ENCODE measurements at regions not wholly inside any gene's neighbourhood (a gene's known extent, or its start where the extent isn't known, plus 50 kb on each side); places are given as distances from the start of the nearest gene placed in this dataset.

DNA sequence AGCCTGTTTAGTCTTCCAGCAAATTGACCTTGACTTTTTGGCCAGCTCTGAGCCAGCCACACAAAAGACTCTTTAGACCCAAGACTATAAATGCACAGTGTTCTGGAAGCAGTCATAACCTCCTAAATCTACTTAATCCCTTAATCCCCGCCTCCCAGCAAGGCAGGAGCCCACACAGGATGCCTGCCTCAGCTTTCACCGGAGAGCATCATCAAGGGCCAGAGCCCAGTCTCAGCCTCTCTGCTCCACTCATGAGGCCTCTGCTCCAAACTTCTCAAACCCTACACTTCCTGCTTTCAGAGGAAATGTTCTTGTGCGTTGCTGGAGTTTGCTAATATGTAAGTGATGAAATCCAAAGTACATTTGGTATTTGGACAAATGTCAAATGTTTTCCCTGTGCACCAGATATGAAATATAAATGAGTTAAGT is 57.9 kb upstream of the FSHB start:
- TF ChIP-seq, protein P1, sequence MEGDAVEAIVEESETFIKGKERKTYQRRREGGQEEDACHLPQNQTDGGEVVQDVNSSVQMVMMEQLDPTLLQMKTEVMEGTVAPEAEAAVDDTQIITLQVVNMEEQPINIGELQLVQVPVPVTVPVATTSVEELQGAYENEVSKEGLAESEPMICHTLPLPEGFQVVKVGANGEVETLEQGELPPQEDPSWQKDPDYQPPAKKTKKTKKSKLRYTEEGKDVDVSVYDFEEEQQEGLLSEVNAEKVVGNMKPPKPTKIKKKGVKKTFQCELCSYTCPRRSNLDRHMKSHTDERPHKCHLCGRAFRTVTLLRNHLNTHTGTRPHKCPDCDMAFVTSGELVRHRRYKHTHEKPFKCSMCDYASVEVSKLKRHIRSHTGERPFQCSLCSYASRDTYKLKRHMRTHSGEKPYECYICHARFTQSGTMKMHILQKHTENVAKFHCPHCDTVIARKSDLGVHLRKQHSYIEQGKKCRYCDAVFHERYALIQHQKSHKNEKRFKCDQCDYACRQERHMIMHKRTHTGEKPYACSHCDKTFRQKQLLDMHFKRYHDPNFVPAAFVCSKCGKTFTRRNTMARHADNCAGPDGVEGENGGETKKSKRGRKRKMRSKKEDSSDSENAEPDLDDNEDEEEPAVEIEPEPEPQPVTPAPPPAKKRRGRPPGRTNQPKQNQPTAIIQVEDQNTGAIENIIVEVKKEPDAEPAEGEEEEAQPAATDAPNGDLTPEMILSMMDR (IDR thresholded peaks at IDR 0.05; ENCODE audit: insufficient read depth, low read depth, low read length, missing control alignments) = no peak
- no peak overlapping the region for H3K4me3 ChIP-seq (ENCODE audit: low read depth, low read length)
- DNase-seq (ENCODE audit: low read depth) = no peak

DNA sequence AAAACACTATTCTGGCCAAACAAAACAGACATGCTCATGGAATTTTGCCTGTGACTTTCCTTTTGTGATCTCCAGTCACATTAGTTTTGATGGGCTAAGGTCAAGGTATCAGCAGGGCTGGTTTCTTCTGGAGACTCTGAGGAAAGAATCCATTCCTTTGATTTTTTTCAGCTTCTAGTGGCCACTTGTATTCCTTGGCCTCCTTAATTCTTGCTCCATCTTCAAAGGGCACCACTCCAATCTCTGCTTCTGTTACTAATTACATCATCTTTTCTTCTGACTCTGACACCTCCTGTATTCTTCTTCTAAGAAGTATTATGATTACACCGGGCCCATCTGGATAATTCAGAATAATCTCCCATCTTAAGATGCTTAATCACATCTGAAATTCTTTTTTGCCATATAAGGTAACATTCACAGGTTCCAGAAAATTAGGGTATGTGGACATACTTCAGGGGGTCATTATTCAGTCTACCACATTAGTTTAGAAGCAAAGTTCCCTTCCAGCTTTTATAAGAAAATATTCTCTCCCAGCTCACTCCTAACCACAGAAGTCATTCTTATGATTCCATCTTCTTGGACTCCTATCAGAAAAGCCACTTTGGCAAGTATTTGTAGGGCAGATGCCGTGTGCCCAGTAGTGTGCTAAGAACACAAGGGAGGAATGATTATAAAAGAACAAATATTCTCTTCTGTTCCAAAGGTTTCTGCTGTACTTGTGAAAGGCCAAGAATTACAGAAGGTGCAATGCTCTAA is 56.4 kb upstream of the FSHB start:
- TF ChIP-seq, protein P1 (IDR thresholded peaks at IDR 0.05; ENCODE audit: insufficient read depth, low read depth, low read length, missing control alignments) = no peak

More for the DNA sequence above, 56.4 kb upstream of the FSHB start:
- DNase-seq (ENCODE audit: low read depth) = no peak
- no peak overlapping the region for H3K4me3 ChIP-seq (ENCODE audit: low read depth, low read length)

Data from GM12865 (cell line).